Peyer's patch (tissue), 4 donors: ENCODE measurements at regions not wholly inside any gene's neighbourhood (a gene's known extent, or its start where the extent isn't known, plus 50 kb on each side); places are given as distances from the start of the nearest gene placed in this dataset.

Experiments used
- POLR2A ChIP-seq, 2 donors: fragments of 450-650 bp; IDR thresholded peaks; one replicate each; pipeline ENCODE4 v1.5.1; 2017; ENCODE audit warnings: antibody characterized with exemption in 2 of 2, mild to moderate bottlenecking in 2 of 2, moderate library complexity in 2 of 2
- TF ChIP-seq, protein P1 (sequence below), 6 experiments: fragments of 450-650 bp in 4 of 6; fragments of 200-600 bp in 2 of 6; sonication (generic) in 1 of 6; IDR thresholded peaks; one replicate each; pipeline ENCODE4 v1.5.1; 2017 to 2019; ENCODE audit warnings: antibody characterized with exemption in 6 of 6, mild to moderate bottlenecking in 3 of 6, moderate library complexity in 1 of 6

DNA sequence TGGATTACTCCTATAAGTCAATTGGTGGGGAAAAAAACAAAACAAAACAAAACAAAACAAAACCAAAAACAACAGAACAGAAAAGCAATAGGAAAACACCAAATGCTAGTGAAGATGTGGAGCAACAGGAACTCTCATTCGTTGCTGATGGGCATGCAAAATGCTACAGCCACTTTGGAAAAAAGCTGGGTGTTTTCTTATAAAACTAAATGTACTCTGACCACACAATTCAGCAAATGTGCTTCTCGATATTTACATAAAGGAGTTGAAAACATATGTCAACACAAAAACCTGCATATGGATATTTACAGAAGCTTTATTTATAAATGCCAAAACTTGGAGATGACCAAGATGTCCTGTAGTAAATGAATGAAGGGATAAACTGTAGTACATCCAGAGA is 703.6 kb upstream of the FAM241A start:
- TF ChIP-seq, protein P1, sequence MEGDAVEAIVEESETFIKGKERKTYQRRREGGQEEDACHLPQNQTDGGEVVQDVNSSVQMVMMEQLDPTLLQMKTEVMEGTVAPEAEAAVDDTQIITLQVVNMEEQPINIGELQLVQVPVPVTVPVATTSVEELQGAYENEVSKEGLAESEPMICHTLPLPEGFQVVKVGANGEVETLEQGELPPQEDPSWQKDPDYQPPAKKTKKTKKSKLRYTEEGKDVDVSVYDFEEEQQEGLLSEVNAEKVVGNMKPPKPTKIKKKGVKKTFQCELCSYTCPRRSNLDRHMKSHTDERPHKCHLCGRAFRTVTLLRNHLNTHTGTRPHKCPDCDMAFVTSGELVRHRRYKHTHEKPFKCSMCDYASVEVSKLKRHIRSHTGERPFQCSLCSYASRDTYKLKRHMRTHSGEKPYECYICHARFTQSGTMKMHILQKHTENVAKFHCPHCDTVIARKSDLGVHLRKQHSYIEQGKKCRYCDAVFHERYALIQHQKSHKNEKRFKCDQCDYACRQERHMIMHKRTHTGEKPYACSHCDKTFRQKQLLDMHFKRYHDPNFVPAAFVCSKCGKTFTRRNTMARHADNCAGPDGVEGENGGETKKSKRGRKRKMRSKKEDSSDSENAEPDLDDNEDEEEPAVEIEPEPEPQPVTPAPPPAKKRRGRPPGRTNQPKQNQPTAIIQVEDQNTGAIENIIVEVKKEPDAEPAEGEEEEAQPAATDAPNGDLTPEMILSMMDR (IDR thresholded peaks at IDR 0.05) = no peak
- no peak for TF ChIP-seq POLR2A (IDR thresholded peaks at IDR 0.05)
